ENCODE measurements at regions not wholly inside any gene's neighbourhood (a gene's known extent, or its start where the extent isn't known, plus 50 kb on each side); places are given as distances from the start of the nearest gene placed in this dataset.

GRCh38 chr20:59377842-59378241 lies 77.4 kb downstream of the EDN3 start:
- H3K27me3 ChIP-seq (replicated peaks in 1 of 4; ENCODE audit: control insufficient read depth in 3 of 4, extremely low read depth in 1 of 4, insufficient read depth in 3 of 4, low read length in 3 of 4): no peaks in the 10 kb centered on the region
- no peak overlapping the region for H2BK120ac ChIP-seq (replicated peaks; ENCODE audit: low read depth, low read length)
- H3K27ac ChIP-seq (ENCODE audit: low read depth, low read length): no peak overlapping the region
- H3K9ac ChIP-seq (replicated peaks in 1 of 4; ENCODE audit: extremely low read depth in 1 of 4, low read depth in 3 of 4, low read length in 3 of 4): no peak overlapping the region
- no peak overlapping the region for H4K5ac ChIP-seq (ENCODE audit: insufficient read length, low read depth, low read length)
- H3K9me3 ChIP-seq (ENCODE audit: insufficient read depth in 2 of 2, low read depth in 1 of 2, low read length in 1 of 2): no peaks in the 10 kb centered on the region
- no peak overlapping the region for H3K4me2 ChIP-seq (ENCODE audit: insufficient read depth in 1 of 2, low read depth in 2 of 2, low read length in 2 of 2)
- H2BK5ac ChIP-seq (ENCODE audit: low read depth, low read length): no peak overlapping the region
- no peak overlapping the region for H4K8ac ChIP-seq (ENCODE audit: extremely low read depth, insufficient read depth, low read length)
- no peak overlapping the region for H2BK20ac ChIP-seq (ENCODE audit: low read length)
- no peaks in the 10 kb centered on the region for H3K79me1 ChIP-seq (ENCODE audit: low read depth, low read length)
- no peaks in the 10 kb centered on the region for H3K36me3 ChIP-seq (ENCODE audit: control insufficient read depth in 2 of 4, insufficient read depth in 4 of 4, low read length in 3 of 4)
- H3K23ac ChIP-seq (ENCODE audit: insufficient read length): no peak overlapping the region
- DNase-seq (ENCODE audit: low read depth in 1 of 2, low spot score in 2 of 2) (no peak), FAIRE-seq (no peak)
- no peak overlapping the region for H3K14ac ChIP-seq (ENCODE audit: insufficient read length)
- TF ChIP-seq TAF1 (IDR thresholded peaks at IDR 0.05; ENCODE audit: low read depth, low read length) (no peak), RFX5 (IDR thresholded peaks at IDR 0.05; ENCODE audit: borderline replicate concordance, low read depth, low read length) (no peak), SP4 (IDR thresholded peaks at IDR 0.05; ENCODE audit: low read length) (no peak), SRF (IDR thresholded peaks at IDR 0.05; ENCODE audit: low read depth, low read length) (no peak), BCL11A (IDR thresholded peaks at IDR 0.05; ENCODE audit: low read depth in 2 of 2, low read length in 2 of 2) (no peak)
- no peaks in the 10 kb centered on the region for H4K20me1 ChIP-seq (replicated peaks in 1 of 2; ENCODE audit: control insufficient read depth in 1 of 2, insufficient read depth in 2 of 2, low read length in 2 of 2)
- H3K18ac ChIP-seq (ENCODE audit: extremely low read depth, low read length): no peak overlapping the region
- no peaks in the 10 kb centered on the region for H3K23me2 ChIP-seq (ENCODE audit: low read depth, low read length)
- no peak overlapping the region for H2AK5ac ChIP-seq (ENCODE audit: low read depth, low read length)
- no peak overlapping the region for H4K91ac ChIP-seq (replicated peaks; ENCODE audit: insufficient read length, low read length)
- 94% methylated on average over 3 of the region's 3 CpGs; no CpG with 5 or more reads in 1 of the 2 experiments for WGBS, 2 experiments (ENCODE audit: extremely low coverage in 1 of 2, insufficient coverage in 1 of 2, insufficient read length in 1 of 2, insufficient replicate concordance in 2 of 2, low coverage in 1 of 2, low lambda C conversion rate in 2 of 2, missing lambda C conversion rate in 1 of 2)
- H3K4me1 ChIP-seq (replicated peaks in 1 of 4; ENCODE audit: control insufficient read depth in 3 of 4, insufficient read depth in 4 of 4, low read length in 3 of 4): no peaks in the 10 kb centered on the region
- H2BK12ac ChIP-seq (ENCODE audit: low read depth, low read length): no peak overlapping the region
- H3K4ac ChIP-seq (replicated peaks; ENCODE audit: insufficient read length, low read depth, low read length): no peak overlapping the region
- ChIA-PET POLR2A (ENCODE audit: partially characterized antibody) (no interaction called here), CTCF (ENCODE audit: partially characterized antibody) (interaction anchor here (0.6 kb wide), 1 partner anchor 505 kb away, joined by 3 read pairs; no protein-coding TSS in a partner anchor)
- no peak overlapping the region for H2BK15ac ChIP-seq (ENCODE audit: low read length)
- no peak overlapping the region for H3K56ac ChIP-seq (replicated peaks; ENCODE audit: insufficient read length, low read depth, low read length)
- H3K4me3 ChIP-seq (ENCODE audit: extremely low read depth in 1 of 4, insufficient read depth in 2 of 4, low read depth in 3 of 4, low read length in 4 of 4): no peak overlapping the region
- H2AFZ ChIP-seq (ENCODE audit: low read length): no peak overlapping the region
- no peaks in the 10 kb centered on the region for H3K79me2 ChIP-seq (ENCODE audit: control insufficient read depth in 1 of 2, insufficient read depth in 2 of 2, low read length in 2 of 2)
